ENCODE measurements at regions not wholly inside any gene's neighbourhood (a gene's known extent, or its start where the extent isn't known, plus 50 kb on each side); places are given as distances from the start of the nearest gene placed in this dataset.
"Not testable (repeated sequence)": the region's sequence is repeated elsewhere in the genome, so short reads cannot be mapped to it uniquely, and the experiment has no call there.

- DNase-seq: no peak
These were observed 88.9 kb upstream of the ECI2 start for GRCh38 chr6:4224067-4224978.

- DNase-seq: no peak
These were observed 85.2 kb upstream of the ECI2 start for GRCh38 chr6:4220558-4220957.

- DNase-seq: not testable (repeated sequence)
These were observed 83.4 kb upstream of the ECI2 start for GRCh38 chr6:4218619-4219317.

GRCh38 chr6:4212588-4212987 is 77.2 kb upstream of the ECI2 start:
- DNase-seq: no peak

GRCh38 chr6:4210629-4211419 is 75.4 kb upstream of the ECI2 start:
- DNase-seq: peak; percentile 28

- no peak for DNase-seq
These were observed 73.8 kb upstream of the ECI2 start for GRCh38 chr6:4209196-4209595.

GRCh38 chr6:4208158-4208557 is 72.8 kb upstream of the ECI2 start:
- no peak for DNase-seq

- not testable (repeated sequence) for DNase-seq
These were observed 68.5 kb upstream of the ECI2 start for GRCh38 chr6:4203642-4204417.

GRCh38 chr6:4192627-4193026 is 57.3 kb upstream of the ECI2 start:
- DNase-seq: no peak

GRCh38 chr6:4192173-4192572 is 56.8 kb upstream of the ECI2 start:
- no peak for DNase-seq

GRCh38 chr6:4191271-4191721 is 55.9 kb upstream of the ECI2 start:
- DNase-seq: no peak

GRCh38 chr6:4189249-4189648 is 53.9 kb upstream of the ECI2 start:
- DNase-seq: no peak

- DNase-seq: no peak
These were observed 53.4 kb upstream of the ECI2 start for GRCh38 chr6:4188801-4189200.

- no peak for DNase-seq
These were observed 52.1 kb upstream of the ECI2 start for GRCh38 chr6:4187480-4187879.

- no peak for DNase-seq
These were observed 51.0 kb upstream of the ECI2 start for GRCh38 chr6:4186385-4186784.

- DNase-seq: no peak
These were observed 50.5 kb upstream of the ECI2 start for GRCh38 chr6:4185846-4186245.

- DNase-seq: no peak
These were observed 50.0 kb upstream of the ECI2 start for GRCh38 chr6:4185419-4185818.

All from T-helper 9 cell (primary cell).